GM12875 (cell line): ENCODE measurements at regions not wholly inside any gene's neighbourhood (a gene's known extent, or its start where the extent isn't known, plus 50 kb on each side); places are given as distances from the start of the nearest gene placed in this dataset.

Source experiments
- H3K4me3 ChIP-seq: one replicate; pipeline ENCODE4 v1.5.1; 2011; ENCODE audit warnings: low read depth, low read length, control low read depth
- CTCF ChIP-seq: IDR thresholded peaks from 2 replicates; pipeline ENCODE4 v1.5.1; 2011; ENCODE audit warnings: low read depth, mild to moderate bottlenecking, control low read depth, inconsistent platforms, low read length, moderate library complexity, borderline replicate concordance; ENCODE audit not compliant: insufficient read depth

- no peak for TF ChIP-seq CTCF
- no peak overlapping the region for H3K4me3 ChIP-seq
Measured at GRCh38 chr3:161599697-161600096, 103.1 kb downstream of the OTOL1 start.

DNA sequence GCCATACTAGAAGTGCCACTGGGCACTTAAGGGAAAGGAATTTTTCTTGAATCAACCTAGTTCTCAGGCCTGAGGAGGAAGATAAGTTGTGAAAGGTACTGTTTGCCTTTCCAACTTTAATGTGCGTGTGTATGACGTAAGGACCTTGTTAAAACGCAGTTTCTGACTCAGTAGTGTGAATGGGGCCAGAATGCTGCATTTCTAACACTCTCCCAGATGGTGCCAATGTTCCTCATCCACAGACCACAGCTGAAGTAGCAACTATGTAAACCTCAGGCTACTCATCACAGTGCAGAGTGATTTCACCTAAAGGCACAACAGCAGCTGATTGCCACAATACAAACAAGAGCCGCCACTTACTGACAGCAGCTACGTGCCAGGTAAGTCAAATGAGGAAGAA is 103.6 kb downstream of the OTOL1 start:
- no peak for TF ChIP-seq CTCF
- H3K4me3 ChIP-seq, result no peak overlapping the region

DNA sequence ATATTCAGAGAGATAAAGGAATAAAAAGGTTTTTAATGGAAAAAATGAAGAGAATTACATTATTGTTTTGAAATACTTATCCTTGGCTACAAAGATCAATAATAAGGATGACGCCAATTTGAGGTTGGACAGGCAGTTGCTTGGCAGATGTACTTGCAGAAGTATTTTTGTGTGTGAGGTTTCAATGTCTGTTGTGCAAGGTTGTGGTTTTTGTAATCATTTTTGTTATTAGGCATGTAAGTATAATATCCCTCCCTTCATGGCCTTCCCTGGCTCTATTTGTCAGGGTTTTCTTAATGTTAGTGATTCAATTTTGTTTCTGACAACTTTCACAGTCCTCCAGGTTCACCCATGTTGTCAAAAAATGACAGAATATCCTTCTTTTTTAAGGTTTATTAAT is 105.9 kb downstream of the OTOL1 start:
- H3K4me3 ChIP-seq, result no peak overlapping the region
- no peak for TF ChIP-seq CTCF

GRCh38 chr3:161602918-161603317 is 106.3 kb downstream of the OTOL1 start:
- no peak overlapping the region for H3K4me3 ChIP-seq

DNA sequence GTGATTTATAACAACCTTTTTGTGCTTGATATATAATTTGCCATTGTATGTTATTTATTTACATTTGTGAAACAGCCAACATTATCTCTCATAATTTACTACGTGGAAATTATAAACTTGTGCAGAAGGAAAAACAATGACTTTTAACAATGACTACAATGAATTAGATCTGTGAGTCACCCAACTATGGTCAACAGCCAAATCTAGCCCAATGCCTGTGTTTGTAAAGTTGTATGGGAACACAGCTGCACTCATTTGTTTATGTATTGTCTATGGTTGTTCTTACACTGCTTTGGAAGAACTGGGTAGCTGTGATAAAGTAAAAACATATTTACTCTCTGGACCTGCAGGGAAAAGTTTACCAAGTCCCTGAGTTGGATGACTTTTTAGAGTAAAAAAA is 110.4 kb downstream of the OTOL1 start:
- no peak for TF ChIP-seq CTCF
- no peak overlapping the region for H3K4me3 ChIP-seq

More at GRCh38 chr3:161602918-161603317, 106.3 kb downstream of the OTOL1 start:
- no peak for TF ChIP-seq CTCF

DNA sequence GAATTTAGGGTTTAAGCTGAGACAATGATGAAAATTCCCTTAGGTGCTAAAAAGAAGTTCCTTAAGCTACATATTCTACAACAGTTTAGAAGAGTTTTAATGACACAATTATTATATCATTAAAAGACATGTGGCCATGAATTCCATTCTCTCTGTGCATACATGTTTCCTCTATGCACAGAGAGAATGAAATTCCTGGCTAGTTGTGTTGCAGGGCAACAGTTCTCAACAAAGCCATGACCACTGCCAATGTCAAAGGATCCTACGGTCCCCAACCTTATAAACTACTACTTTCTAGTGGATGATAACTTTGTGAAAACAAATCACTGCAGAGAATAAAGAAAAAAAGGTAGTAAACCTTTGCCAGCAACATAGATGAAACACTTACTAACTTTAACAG is 122.7 kb downstream of the OTOL1 start:
- no peak overlapping the region for H3K4me3 ChIP-seq
- TF ChIP-seq CTCF, result no peak

GRCh38 chr3:161630794-161631193 is 134.2 kb downstream of the OTOL1 start:
- no peak for TF ChIP-seq CTCF
- no peak overlapping the region for H3K4me3 ChIP-seq
